ENCODE measurements at regions not wholly inside any gene's neighbourhood (a gene's known extent, or its start where the extent isn't known, plus 50 kb on each side); places are given as distances from the start of the nearest gene placed in this dataset.

DNA sequence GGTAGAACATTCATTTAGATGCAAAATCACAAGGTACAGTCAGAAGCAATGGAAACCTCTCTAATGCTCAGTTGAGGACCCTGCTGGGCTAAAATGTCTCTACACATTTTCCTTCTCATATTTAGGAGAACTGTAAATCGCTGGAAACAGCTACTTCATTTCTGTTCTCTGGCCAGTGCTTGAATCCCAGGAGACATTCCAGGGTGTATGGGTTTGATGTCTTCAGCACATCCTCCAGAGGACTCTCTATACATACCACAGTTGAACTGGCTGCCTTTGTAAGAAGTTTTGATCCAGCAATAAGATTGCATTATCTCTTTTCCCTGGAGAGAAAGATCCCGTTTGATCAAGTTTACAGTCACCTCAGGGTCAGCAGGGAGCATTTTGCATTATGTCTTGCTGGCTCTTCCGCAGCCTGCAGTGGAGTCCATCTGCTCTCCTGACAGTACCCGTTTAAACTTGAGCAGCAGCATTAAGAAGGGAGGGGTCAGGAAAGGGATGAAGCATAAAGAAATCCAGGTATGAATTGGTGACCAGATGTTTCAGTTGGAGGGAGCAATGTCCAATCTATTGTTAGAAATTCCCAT, 676.0 kb downstream of the EPHA3 start:
- TF ChIP-seq, protein P1, sequence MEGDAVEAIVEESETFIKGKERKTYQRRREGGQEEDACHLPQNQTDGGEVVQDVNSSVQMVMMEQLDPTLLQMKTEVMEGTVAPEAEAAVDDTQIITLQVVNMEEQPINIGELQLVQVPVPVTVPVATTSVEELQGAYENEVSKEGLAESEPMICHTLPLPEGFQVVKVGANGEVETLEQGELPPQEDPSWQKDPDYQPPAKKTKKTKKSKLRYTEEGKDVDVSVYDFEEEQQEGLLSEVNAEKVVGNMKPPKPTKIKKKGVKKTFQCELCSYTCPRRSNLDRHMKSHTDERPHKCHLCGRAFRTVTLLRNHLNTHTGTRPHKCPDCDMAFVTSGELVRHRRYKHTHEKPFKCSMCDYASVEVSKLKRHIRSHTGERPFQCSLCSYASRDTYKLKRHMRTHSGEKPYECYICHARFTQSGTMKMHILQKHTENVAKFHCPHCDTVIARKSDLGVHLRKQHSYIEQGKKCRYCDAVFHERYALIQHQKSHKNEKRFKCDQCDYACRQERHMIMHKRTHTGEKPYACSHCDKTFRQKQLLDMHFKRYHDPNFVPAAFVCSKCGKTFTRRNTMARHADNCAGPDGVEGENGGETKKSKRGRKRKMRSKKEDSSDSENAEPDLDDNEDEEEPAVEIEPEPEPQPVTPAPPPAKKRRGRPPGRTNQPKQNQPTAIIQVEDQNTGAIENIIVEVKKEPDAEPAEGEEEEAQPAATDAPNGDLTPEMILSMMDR (IDR thresholded peaks at IDR 0.05): no peak
- no peak for TF ChIP-seq POLR2A (IDR thresholded peaks at IDR 0.05)
